SKM-1 (cell line): ENCODE measurements at regions not wholly inside any gene's neighbourhood (a gene's known extent, or its start where the extent isn't known, plus 50 kb on each side); places are given as distances from the start of the nearest gene placed in this dataset.
A peak's percentile ranks its signal among the peaks of the same experiment; 100 is the strongest.

Source experiments
- DNase-seq: peaks from one replicate; lab custom pipeline; 2025; ENCODE audit not compliant: unreplicated experiment; lab: John Stamatoyannopoulos, UW

DNA sequence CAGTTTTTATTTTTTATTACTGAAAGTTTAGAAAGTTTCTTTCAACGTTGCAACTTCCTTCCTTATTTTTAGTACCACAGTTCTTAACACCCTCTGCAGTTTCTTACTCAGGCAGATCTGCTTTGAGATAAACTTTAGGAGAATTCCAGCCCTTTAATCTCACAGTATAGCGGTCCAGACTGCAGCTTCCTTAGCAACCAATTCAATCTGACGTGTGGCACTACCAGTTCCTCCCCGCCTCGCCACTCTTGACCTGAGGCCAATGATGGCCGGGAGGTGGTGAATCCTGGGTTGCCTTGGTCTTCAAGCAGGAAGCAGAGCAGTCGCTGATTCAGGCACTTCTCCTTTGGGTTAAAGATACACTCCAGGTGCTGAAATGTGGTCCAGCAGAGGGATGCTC, 334.3 kb upstream of the TRPC7 start:
- peak; percentile 9 for DNase-seq

GRCh38 chr5:136698970-136699369, 333.6 kb upstream of the TRPC7 start:
- DNase-seq, result no peak

- DNase-seq, result no peak
These were observed 328.9 kb upstream of the TRPC7 start for GRCh38 chr5:136694258-136694657.

GRCh38 chr5:136689552-136689951, 324.2 kb upstream of the TRPC7 start:
- no peak for DNase-seq

GRCh38 chr5:136686192-136686872, 321.0 kb upstream of the TRPC7 start:
- peak; percentile 3 for DNase-seq

- DNase-seq, result no peak
These were observed 317.6 kb upstream of the TRPC7 start for GRCh38 chr5:136682986-136683385.

GRCh38 chr5:136679233-136679632, 313.9 kb upstream of the TRPC7 start:
- no peak for DNase-seq

DNA sequence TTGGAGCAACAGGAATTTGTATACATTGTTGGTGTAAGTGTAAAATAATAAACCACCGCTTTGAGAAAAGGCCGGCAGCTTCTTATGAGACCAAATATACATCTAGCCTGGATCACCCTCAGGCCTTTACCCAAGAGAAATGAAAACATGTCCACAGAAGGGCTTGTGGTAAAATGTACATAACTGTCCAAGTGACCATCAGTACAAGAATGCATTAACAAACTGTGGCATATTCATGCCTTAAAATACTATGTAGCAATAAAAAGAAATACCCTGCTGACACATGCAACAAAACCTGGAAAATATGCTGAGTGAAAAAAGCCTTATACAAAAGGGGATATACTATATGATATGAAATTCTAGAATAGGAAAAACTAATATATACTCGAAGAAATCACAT, 311.9 kb upstream of the TRPC7 start:
- no peak for DNase-seq

GRCh38 chr5:136676685-136677084, 311.3 kb upstream of the TRPC7 start:
- no peak for DNase-seq

DNA sequence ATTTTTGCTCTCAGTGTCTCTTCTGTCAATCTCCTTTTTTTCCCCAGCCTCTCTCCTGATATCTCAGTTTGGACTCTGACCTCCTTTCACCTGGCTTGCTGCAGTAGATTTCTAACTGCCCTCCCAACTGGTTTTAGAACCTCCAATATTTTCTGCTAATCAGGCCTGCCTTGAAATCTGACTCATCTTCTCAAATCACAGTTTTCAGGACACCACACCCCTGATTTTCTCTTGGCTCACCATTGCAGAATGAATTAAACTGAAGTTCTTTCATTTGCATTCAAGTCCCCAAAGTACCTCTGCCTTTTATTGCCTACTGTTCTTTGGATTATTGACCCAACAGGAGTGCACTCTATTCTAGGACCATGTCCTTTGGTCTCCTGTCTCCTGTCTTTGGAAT, 310.4 kb upstream of the TRPC7 start:
- DNase-seq, result no peak

- no peak for DNase-seq
These were observed 308.8 kb upstream of the TRPC7 start for GRCh38 chr5:136674178-136674577.

DNA sequence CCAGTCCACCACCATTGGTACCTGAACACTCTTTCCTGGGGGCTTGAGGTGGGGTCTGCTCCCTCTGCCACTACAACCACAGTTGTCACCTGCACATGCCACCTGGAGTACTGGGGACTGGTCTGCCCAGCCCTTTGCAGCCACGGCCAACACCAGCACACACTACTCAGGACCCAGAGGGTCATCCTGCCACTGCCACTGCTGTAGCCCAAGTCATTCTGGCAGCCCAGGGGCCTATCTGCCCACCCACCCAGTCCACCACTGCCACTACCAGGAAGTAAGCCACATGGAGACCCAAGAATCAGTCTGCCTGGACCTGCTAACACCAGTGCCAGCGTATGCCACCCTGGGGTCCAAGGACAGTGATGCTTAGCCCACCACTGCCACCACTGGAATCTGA, 302.4 kb upstream of the TRPC7 start:
- DNase-seq, result no peak

DNA sequence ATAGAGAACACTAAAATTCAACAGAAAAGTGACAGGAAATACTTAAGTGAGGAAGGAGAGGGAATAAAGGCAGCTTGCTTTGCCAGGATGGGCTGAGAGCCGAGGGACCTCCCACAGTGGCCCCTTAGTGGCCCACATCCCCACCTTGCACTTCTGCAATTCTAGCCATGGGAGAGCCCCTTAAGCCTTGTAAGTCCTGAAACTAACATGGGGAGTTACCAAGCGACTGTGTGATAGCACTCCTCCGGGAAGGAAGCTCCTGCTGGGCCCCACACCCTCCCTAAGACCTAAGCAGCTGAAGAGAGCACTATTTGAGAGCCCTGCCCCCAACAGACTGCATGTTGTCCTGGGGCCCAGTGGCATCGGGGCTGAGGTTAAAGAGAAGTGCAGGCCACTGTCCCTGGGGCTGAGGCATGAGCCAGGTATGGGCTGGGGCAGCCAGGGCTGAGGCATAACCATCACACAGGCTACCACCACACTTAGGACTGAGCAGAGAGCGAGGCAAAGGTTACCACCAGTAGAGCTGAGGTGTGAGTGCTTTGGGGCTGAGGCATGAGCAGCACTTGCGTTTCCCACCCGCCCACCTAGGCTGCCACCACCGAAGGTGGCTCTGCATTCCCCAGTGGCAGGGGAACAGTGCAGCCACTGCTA, 301.8 kb upstream of the TRPC7 start:
- no peak for DNase-seq

- no peak for DNase-seq
These were observed 300.0 kb upstream of the TRPC7 start for GRCh38 chr5:136665331-136665730.

- no peak for DNase-seq
These were observed 295.7 kb upstream of the TRPC7 start for GRCh38 chr5:136661026-136661425.

GRCh38 chr5:136656811-136657210, 291.5 kb upstream of the TRPC7 start:
- no peak for DNase-seq

DNA sequence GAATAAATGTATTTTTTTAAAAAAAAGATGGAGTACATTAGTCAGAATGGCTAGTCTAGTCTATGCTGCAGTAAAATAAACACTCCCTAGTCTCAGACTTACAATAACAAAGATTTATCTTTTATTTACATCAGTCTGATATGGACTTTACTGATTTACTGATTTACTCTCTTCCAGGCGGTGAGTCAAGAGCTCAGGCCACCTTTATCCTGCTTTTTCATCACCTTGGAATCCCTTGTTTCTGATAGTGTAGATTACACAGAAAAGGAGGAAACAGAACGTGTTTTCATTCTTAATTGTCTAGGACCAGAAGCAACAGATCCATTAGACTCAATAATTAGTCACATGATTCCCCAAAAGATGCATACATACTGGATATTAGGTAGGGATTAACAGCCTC, 290.1 kb upstream of the TRPC7 start:
- no peak for DNase-seq

DNA sequence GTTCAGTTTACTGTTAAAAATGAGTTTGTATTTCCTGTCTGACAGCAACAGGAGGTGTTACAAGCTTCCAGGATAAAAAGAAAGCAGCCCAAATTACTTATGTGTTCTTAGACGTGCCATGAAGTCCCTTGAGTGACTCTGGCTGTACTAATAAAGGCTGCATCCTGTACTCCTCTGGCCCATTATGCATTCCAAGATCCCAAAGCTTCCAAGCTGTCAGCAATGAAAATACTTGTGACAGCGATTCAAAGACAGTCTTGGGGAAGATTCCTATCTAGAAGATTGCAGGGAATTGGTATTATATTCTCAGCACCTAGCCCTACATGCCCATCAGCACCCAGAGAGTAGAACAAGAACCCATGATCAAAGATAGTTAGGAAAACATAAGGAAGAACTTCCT, 281.6 kb upstream of the TRPC7 start:
- no peak for DNase-seq

DNA sequence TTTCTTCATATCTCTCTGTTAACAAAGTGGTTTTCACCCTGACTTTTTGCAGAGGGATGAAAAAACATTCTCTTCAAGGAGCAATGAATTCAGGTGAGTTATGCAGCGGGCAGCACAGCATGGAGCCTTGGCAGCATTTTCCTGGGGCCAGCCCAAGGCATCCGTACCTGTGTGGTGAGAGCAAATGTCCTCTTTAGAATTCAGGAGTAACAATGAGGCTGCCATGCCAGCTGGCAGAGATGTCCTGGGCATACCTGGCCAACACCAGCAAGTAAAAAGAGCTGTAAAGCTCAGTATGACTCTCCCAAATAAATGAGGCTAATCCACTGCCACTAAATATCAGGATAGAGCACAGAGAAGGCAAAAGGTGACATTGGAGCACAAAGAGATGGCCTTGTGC, 277.6 kb upstream of the TRPC7 start:
- DNase-seq, result no peak

DNA sequence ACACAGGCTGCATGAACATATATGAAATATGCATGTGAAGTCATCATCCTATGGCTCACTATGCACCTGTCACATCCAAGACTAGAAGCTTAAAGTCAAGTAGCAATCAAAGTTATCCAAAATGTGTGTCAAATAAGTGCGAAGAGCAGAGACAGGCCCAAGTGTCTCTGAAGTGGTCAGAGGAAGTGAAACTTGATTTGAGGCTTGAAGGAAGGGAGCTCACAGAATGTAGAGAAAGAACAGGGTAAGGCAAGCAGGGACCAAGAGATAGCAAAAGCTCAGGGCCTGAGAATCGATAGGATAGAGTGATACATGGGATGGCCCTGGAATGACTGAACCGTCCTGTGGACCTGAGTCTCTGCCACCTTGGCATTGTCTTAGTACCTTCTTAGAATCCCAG, 274.3 kb upstream of the TRPC7 start:
- DNase-seq, result no peak

DNA sequence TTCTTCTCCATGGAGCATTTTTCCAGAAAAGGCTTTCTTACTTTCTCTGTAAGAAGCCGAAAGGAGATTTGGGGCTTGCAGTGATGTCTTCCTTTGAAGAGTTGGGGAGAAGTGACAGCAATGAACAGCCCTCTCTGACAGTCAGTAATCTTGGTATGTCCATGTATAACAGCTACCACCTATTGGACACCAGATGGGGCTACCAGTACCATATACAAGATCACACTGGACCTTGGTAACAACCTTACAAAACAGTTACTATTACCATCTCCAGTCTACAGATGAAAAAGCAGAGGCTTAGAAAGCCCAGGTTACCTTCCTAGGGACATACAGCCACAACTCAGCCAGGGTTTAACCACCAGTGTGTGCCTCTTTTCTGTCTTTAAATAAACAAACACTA, 272.7 kb upstream of the TRPC7 start:
- DNase-seq, result no peak

GRCh38 chr5:136636001-136636400, 270.7 kb upstream of the TRPC7 start:
- no peak for DNase-seq

GRCh38 chr5:136631186-136631585, 265.8 kb upstream of the TRPC7 start:
- DNase-seq, result no peak
